OCI-LY1 (cell line): ENCODE measurements at regions not wholly inside any gene's neighbourhood (a gene's known extent, or its start where the extent isn't known, plus 50 kb on each side); places are given as distances from the start of the nearest gene placed in this dataset.

Experiments used
- H2AFZ ChIP-seq: fragments of 200-600 bp; sonication (generic), shearing (Covaris generic); 2 replicates; pipeline ENCODE4 v1.6.0; 2014; ENCODE audit warnings: antibody characterized with exemption, mild to moderate bottlenecking, low read length
- H3F3A ChIP-seq: fragments of 200-600 bp; sonication (generic), shearing (Covaris generic); 2 replicates; pipeline ENCODE4 v1.6.0; 2014; ENCODE audit warnings: mild to moderate bottlenecking, antibody characterized with exemption, low read length, moderate library complexity; ENCODE audit not compliant: insufficient read depth
- H3K27ac ChIP-seq: fragments of 200-600 bp; sonication (generic); 2 replicates; pipeline ENCODE4 v1.5.1; 2014; ENCODE audit warnings: low read length, mixed run types, mild to moderate bottlenecking, low read depth; ENCODE audit not compliant: poor library complexity, severe bottlenecking
- H3K27me3 ChIP-seq: fragments of 200-600 bp; sonication (generic); 2 replicates; pipeline ENCODE4 v1.6.0; 2014; ENCODE audit warnings: antibody characterized with exemption, mild to moderate bottlenecking, low read length, moderate library complexity; ENCODE audit not compliant: insufficient read depth
- H3K36me3 ChIP-seq: fragments of 200-600 bp; sonication (generic); 2 replicates; pipeline ENCODE4 v1.6.1; 2014; ENCODE audit warnings: mild to moderate bottlenecking, antibody characterized with exemption, low read length, moderate library complexity, mixed read lengths; ENCODE audit not compliant: insufficient read depth
- H3K4me1 ChIP-seq: fragments of 200-600 bp; sonication (generic); 2 replicates; pipeline ENCODE4 v1.5.1; 2014; ENCODE audit warnings: mild to moderate bottlenecking, low read length, moderate library complexity; ENCODE audit not compliant: insufficient read depth, severe bottlenecking
- H3K4me2 ChIP-seq: fragments of 200-600 bp; sonication (generic), shearing (Covaris generic); 2 replicates; pipeline ENCODE4 v1.6.1; 2014; ENCODE audit warnings: low read length
- H3K4me3 ChIP-seq: fragments of 200-600 bp; sonication (generic); 2 replicates; pipeline ENCODE4 v1.5.1; 2014; ENCODE audit warnings: low read length, low read depth, mild to moderate bottlenecking, mixed read lengths; ENCODE audit not compliant: poor library complexity, severe bottlenecking
- H3K79me2 ChIP-seq: fragments of 200-600 bp; shearing (Covaris generic); 2 replicates; pipeline ENCODE4 v1.6.1; 2016; ENCODE audit warnings: mixed run types, low read length, mixed read lengths; ENCODE audit not compliant: insufficient read depth
- H3K9ac ChIP-seq: fragments of 200-600 bp; sonication (generic), shearing (Covaris generic); 2 replicates; pipeline ENCODE4 v1.6.1; 2014; ENCODE audit warnings: mild to moderate bottlenecking, low read length, mixed read lengths
- H3K9me2 ChIP-seq: fragments of 200-600 bp; sonication (generic), shearing (Covaris generic); 2 replicates; pipeline ENCODE4 v1.6.1; 2014; ENCODE audit warnings: low read depth, mild to moderate bottlenecking, low read length, mixed read lengths
- H3K9me3 ChIP-seq: fragments of 200-600 bp; shearing (Covaris generic); 2 replicates; pipeline ENCODE4 v1.6.1; 2014; ENCODE audit warnings: low read length, mixed read lengths
- H4K20me1 ChIP-seq: fragments of 200-600 bp; sonication (generic), shearing (Covaris generic); 2 replicates; pipeline ENCODE4 v1.6.0; 2016; ENCODE audit warnings: mild to moderate bottlenecking, low read length; ENCODE audit not compliant: insufficient read depth
- EZH2 ChIP-seq: fragments of 200-600 bp; sonication (generic), shearing (Covaris generic); IDR thresholded peaks from 2 replicates; pipeline ENCODE4 v1.8.0; 2017; ENCODE audit warnings: borderline replicate concordance, mixed run types, mild to moderate bottlenecking, antibody characterized with exemption, low read length, moderate library complexity, mixed read lengths
- TF ChIP-seq, protein P1 (sequence below): fragments of 200-600 bp; sonication (generic), shearing (Covaris generic); IDR thresholded peaks from 2 replicates; pipeline ENCODE4 v1.5.1; 2017; ENCODE audit warnings: mild to moderate bottlenecking, antibody characterized with exemption, low read length, moderate library complexity, mixed read lengths

DNA sequence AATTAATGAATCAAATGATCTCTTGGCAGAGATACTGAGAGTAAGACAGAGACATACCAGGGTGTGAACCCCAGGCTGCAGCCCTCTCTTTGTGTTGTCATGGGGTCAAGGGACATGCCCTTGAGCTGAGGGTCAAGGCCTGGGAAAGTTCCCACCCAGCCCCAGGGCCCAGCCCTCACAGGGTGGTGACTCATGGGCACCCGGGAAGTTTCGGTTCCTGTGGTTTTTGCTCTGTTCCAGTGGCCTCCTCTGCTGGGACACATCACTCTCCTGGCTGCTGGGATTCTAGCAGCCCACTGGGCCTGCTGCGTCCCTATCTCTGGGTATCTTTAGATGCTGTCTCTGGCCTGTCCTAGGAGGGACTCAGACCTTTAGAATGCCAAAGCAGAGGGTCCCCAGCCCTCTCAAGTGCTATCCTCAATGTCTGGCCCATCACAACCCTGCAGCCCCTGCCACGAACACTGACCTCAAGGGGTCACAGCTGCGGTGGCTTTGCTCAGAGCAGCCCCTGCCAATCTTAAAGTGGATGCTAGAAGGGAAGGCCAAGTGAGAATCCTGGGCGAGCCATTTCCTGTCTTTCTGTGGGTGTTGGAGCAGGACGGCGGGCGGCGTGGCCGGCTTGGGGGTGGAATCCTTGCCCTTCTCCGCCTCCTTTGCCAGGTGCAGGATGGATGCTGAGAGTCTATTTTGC, 148.4 kb upstream of the TLE3 start:
- Histone ChIP-seq H3K9ac (no peak overlapping the region), H3K9me2 (no peaks in the 10 kb centered on the region), H3F3A (no peaks in the 10 kb centered on the region), H3K36me3 (no peaks in the 10 kb centered on the region), H3K27me3 (no peaks in the 10 kb centered on the region; the same call in 1 of the 2 replicates), H3K27ac (no peak overlapping the region), H2AFZ (no peak overlapping the region), H3K79me2 (no peaks in the 10 kb centered on the region), H3K9me3 (no peaks in the 10 kb centered on the region), H3K4me1 (peaks cover 21% of the 10 kb centered on the region), H4K20me1 (no peaks in the 10 kb centered on the region), H3K4me3 (no peak overlapping the region), H3K4me2 (no peak overlapping the region)
- TF ChIP-seq, protein P1, sequence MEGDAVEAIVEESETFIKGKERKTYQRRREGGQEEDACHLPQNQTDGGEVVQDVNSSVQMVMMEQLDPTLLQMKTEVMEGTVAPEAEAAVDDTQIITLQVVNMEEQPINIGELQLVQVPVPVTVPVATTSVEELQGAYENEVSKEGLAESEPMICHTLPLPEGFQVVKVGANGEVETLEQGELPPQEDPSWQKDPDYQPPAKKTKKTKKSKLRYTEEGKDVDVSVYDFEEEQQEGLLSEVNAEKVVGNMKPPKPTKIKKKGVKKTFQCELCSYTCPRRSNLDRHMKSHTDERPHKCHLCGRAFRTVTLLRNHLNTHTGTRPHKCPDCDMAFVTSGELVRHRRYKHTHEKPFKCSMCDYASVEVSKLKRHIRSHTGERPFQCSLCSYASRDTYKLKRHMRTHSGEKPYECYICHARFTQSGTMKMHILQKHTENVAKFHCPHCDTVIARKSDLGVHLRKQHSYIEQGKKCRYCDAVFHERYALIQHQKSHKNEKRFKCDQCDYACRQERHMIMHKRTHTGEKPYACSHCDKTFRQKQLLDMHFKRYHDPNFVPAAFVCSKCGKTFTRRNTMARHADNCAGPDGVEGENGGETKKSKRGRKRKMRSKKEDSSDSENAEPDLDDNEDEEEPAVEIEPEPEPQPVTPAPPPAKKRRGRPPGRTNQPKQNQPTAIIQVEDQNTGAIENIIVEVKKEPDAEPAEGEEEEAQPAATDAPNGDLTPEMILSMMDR, result no peak
- TF ChIP-seq EZH2, result no peak

DNA sequence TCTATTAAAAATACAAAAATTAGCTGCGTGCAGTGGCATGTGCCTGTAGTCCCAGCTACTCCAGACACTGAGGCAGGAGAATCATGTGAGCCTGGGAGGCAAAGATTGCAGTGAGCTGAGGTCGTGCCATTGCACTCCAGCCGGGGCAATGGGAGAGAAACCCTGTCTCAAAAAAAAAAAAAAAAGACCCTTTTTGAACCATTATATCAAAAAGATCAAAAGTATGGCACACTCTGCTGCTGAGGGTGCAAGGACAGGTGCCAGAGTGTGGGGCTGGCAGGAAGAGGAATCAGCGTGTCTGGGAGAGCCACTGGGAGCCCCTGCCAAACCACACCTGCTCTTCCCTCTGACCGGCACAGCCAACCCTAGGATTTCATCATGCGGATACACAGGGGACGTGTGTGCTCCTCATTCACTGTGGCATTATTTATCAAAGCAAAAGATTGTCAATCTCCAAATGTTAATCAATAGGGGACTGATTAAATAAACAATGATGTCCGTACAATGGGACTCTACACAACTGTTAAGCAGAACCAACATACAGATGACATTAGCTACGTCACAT, 147.3 kb upstream of the TLE3 start:
- no peaks in the 10 kb centered on the region for H3K36me3 ChIP-seq
- no peaks in the 10 kb centered on the region for H4K20me1 ChIP-seq
- no peak overlapping the region for H3K4me2 ChIP-seq
- H2AFZ ChIP-seq, result no peak overlapping the region
- no peak overlapping the region for H3K4me3 ChIP-seq
- TF ChIP-seq EZH2, result no peak
- TF ChIP-seq, protein P1, result no peak
- H3K4me1 ChIP-seq, result peaks cover 21% of the 10 kb centered on the region
- no peaks in the 10 kb centered on the region for H3K9me2 ChIP-seq
- H3K9me3 ChIP-seq, result no peaks in the 10 kb centered on the region
- no peak overlapping the region for H3K9ac ChIP-seq
- H3K27me3 ChIP-seq, result no peaks in the 10 kb centered on the region; the same call in 1 of the 2 replicates
- H3K27ac ChIP-seq, result no peak overlapping the region
- H3K79me2 ChIP-seq, result no peaks in the 10 kb centered on the region
- H3F3A ChIP-seq, result no peaks in the 10 kb centered on the region

DNA sequence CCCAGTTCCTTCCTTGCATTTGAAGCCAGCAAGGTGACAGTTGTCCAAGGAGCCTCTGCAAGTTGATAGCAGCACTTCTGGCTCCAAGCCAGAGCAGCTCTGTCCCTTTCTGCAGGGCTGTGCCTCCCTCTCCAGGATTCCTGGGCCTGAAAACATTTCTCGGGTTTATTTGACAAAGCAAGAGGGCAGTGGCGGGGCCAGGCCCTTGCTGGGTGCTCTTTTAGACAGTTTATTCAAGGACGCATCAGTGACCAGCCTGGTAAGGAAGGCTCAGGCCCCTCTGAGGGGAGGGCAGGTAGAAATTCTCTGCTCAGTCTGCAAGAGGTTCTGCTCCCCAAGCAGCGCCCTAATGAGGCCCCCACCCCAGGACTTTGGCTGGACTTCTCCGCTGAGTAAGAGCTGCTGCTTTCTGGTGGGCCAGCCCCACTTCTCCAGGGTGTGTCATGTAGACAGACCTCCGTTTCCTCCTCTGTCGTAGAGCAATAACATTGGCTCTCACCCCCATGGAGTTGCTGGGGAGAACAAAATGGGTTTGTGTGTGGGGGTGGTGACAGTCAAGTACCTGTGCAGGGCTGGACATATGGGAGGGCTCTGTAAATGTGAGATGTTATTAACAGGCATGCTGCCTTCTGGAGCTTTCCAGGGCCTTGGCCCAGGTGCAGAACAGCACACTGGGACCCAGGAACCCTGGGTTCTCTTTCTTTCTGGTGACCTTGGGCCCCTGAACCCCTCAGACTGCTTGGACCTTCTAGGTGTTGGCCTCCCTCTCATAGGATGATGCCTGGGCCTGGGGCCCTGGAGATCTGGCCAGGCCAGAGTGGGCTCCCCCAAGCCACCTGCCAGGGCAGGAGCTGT, 146.2 kb upstream of the TLE3 start:
- H3K4me1 ChIP-seq, result peaks cover 20% of the 10 kb centered on the region
- no peak for TF ChIP-seq EZH2
- TF ChIP-seq, protein P1, result no peak
- H3K9me3 ChIP-seq, result no peaks in the 10 kb centered on the region
- no peak overlapping the region for H2AFZ ChIP-seq
- no peak overlapping the region for H3K4me3 ChIP-seq
- no peaks in the 10 kb centered on the region for H3K36me3 ChIP-seq
- H3F3A ChIP-seq, result no peaks in the 10 kb centered on the region
- H3K79me2 ChIP-seq, result no peaks in the 10 kb centered on the region
- H3K9ac ChIP-seq, result no peak overlapping the region
- no peaks in the 10 kb centered on the region for H4K20me1 ChIP-seq
- H3K4me2 ChIP-seq, result no peak overlapping the region
- H3K9me2 ChIP-seq, result no peaks in the 10 kb centered on the region
- H3K27me3 ChIP-seq, result no peaks in the 10 kb centered on the region; the same call in none of the 2 replicates
- H3K27ac ChIP-seq, result no peak overlapping the region
